HEK293T (cell line): ENCODE measurements at regions not wholly inside any gene's neighbourhood (a gene's known extent, or its start where the extent isn't known, plus 50 kb on each side); places are given as distances from the start of the nearest gene placed in this dataset.

Experiments
- ARNT ChIP-seq: fragments of 450-650 bp; IDR thresholded peaks from 2 replicates; pipeline ENCODE4 v1.6.1; 2017; ENCODE audit warnings: mild to moderate bottlenecking
- BHLHE40 ChIP-seq: fragments of 450-650 bp; IDR thresholded peaks from 2 replicates; pipeline ENCODE4 v1.6.1; 2016; ENCODE audit warnings: mild to moderate bottlenecking, moderate library complexity, borderline replicate concordance
- ELF4 ChIP-seq: fragments of 450-650 bp; IDR thresholded peaks from 2 replicates; pipeline ENCODE4 v1.6.1; 2017; ENCODE audit warnings: antibody characterized with exemption
- FOXA1 ChIP-seq: fragments of 450-650 bp; IDR thresholded peaks from 2 replicates; pipeline ENCODE4 v1.6.1; 2016; ENCODE audit warnings: mild to moderate bottlenecking
- FOXM1 ChIP-seq: fragments of 450-650 bp; IDR thresholded peaks from 2 replicates; pipeline ENCODE4 v1.6.1; 2017; ENCODE audit warnings: mild to moderate bottlenecking, borderline replicate concordance
- HDGF ChIP-seq: fragments of 450-650 bp; IDR thresholded peaks from 2 replicates; pipeline ENCODE4 v1.6.1; 2017; ENCODE audit warnings: antibody characterized with exemption, borderline replicate concordance
- L3MBTL2 ChIP-seq: fragments of 450-650 bp; conservative IDR thresholded peaks from 2 replicates; pipeline ENCODE4 v1.6.1; 2016; ENCODE audit warnings: mild to moderate bottlenecking
- LEF1 ChIP-seq: fragments of 450-650 bp; IDR thresholded peaks from 2 replicates; pipeline ENCODE4 v1.6.1; 2017; ENCODE audit warnings: mild to moderate bottlenecking, borderline replicate concordance
- NFRKB ChIP-seq: fragments of 450-650 bp; IDR thresholded peaks from 2 replicates; pipeline ENCODE4 v1.6.1; 2016; ENCODE audit warnings: mild to moderate bottlenecking, moderate library complexity
- SP1 ChIP-seq: fragments of 450-650 bp; IDR thresholded peaks from 2 replicates; pipeline ENCODE4 v1.6.1; 2017
- SUZ12 ChIP-seq: fragments of 450-650 bp; IDR thresholded peaks from 2 replicates; pipeline ENCODE4 v1.6.1; 2016; ENCODE audit warnings: mild to moderate bottlenecking
- TARDBP ChIP-seq: fragments of 450-650 bp; IDR thresholded peaks from 2 replicates; pipeline ENCODE4 v1.6.1; 2016
- ZNF384 ChIP-seq: fragments of 450-650 bp; IDR thresholded peaks from 2 replicates; pipeline ENCODE4 v1.6.1; 2016
- TF ChIP-seq, protein P1 (sequence below): fragments of 450-650 bp; IDR thresholded peaks from 2 replicates; pipeline ENCODE4 v1.6.1; 2016

DNA sequence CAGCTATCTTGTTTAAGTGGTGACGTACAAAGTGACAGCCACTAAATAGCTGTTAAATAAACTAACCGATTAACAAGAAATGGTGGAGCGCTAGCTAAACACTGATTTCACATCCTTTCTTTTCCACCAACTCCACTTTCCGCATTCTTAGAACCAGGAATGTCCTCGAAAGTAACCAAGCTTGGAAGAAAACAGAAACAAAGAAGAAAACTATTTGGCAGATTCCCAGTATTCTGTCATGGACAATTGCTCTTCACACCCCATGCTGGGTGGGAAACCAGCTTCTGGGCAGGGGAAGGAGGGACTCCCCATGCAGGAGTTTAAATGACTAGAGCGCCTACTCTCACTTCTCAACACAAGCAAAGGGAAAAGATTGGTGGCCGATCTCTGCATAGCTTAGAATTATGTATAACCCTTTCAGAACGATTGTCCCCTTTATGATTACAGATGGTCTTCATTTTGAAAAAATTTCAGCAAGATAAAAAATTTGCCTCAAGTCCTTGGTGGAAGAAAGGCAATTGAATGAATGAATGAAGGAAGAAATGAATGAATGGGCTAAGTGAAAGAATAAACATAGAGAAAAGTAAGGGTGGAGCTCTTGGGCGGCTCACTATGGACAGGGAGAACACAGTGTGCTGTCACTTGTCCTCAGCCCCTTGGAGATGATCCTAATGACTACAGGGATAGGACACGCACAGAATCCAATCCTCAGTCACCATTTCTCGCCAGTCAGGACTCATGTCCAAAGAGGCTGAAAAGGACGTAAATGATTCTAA is 148.7 kb upstream of the NEDD9 start:
- TF ChIP-seq FOXA1, result no peak
- no peak for TF ChIP-seq SP1
- no peak for TF ChIP-seq ELF4
- no peak for TF ChIP-seq BHLHE40
- TF ChIP-seq, protein P1, sequence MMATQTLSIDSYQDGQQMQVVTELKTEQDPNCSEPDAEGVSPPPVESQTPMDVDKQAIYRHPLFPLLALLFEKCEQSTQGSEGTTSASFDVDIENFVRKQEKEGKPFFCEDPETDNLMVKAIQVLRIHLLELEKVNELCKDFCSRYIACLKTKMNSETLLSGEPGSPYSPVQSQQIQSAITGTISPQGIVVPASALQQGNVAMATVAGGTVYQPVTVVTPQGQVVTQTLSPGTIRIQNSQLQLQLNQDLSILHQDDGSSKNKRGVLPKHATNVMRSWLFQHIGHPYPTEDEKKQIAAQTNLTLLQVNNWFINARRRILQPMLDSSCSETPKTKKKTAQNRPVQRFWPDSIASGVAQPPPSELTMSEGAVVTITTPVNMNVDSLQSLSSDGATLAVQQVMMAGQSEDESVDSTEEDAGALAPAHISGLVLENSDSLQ, result no peak
- no peak for TF ChIP-seq ZNF384
- TF ChIP-seq LEF1, result no peak
- TF ChIP-seq FOXM1, result no peak
- no peak for TF ChIP-seq L3MBTL2
- no peak for TF ChIP-seq HDGF
- no peak for TF ChIP-seq ARNT
- TF ChIP-seq TARDBP, result no peak
- TF ChIP-seq NFRKB, result no peak
- no peak for TF ChIP-seq SUZ12
